H1 (cell line): ENCODE measurements at regions not wholly inside any gene's neighbourhood (a gene's known extent, or its start where the extent isn't known, plus 50 kb on each side); places are given as distances from the start of the nearest gene placed in this dataset.

ENCODE experiments used
- CTCF ChIA-PET: fragments of 300-600 bp; sonication (Branson Sonifier 250); formaldehyde crosslinking; loops from one replicate; lab custom pipeline; 2021; ENCODE audit not compliant: partially characterized antibody; lab: Charles Lee
- POLR2A ChIA-PET: fragments of 300-600 bp; sonication (Branson Sonifier 250); formaldehyde crosslinking; loops from one replicate; lab custom pipeline; 2021; ENCODE audit warnings: inconsistent platforms; ENCODE audit not compliant: partially characterized antibody; lab: Charles Lee
- DNase-seq, 2 experiments: peaks; one replicate each; pipeline versions ENCODE4 v3.0.0 to v3.0.0-alpha.2; 2010 to 2022; ENCODE audit warnings: low spot score in 2 of 2, low read depth in 1 of 2, mixed read lengths in 1 of 2
- FAIRE-seq: peaks from 2 replicates; lab custom pipeline; 2011; peaks lifted over from hg19 to GRCh38; lab: Jason Lieb, UNC
- H2AFZ ChIP-seq: 2 replicates; pipeline ENCODE4 v1.8.1; 2012; ENCODE audit warnings: low read length, inconsistent platforms
- H2AK5ac ChIP-seq: 2 replicates; pipeline ENCODE4 v1.6.1; 2013; ENCODE audit warnings: low read depth, low read length
- H2BK120ac ChIP-seq: replicated peaks from 2 replicates; pipeline ENCODE3; 2013; ENCODE audit warnings: low read depth, low read length, inconsistent platforms
- H2BK12ac ChIP-seq: 2 replicates; pipeline ENCODE4 v1.6.1; 2013; ENCODE audit warnings: low read depth, low read length
- H2BK15ac ChIP-seq: 2 replicates; pipeline ENCODE4 v1.6.1; 2013; ENCODE audit warnings: low read length
- H2BK20ac ChIP-seq: 2 replicates; pipeline ENCODE4 v1.6.1; 2013; ENCODE audit warnings: low read length
- H2BK5ac ChIP-seq: 2 replicates; pipeline ENCODE4 v1.6.1; 2013; ENCODE audit warnings: low read depth, low read length
- H3K14ac ChIP-seq: 2 replicates; pipeline ENCODE4 v1.6.1; 2013; ENCODE audit warnings: inconsistent platforms; ENCODE audit not compliant: insufficient read length
- H3K18ac ChIP-seq: 2 replicates; pipeline ENCODE4 v1.6.1; 2013; ENCODE audit warnings: low read length; ENCODE audit errors: extremely low read depth
- H3K23ac ChIP-seq: 2 replicates; pipeline ENCODE4 v1.6.1; 2013; ENCODE audit warnings: inconsistent platforms; ENCODE audit not compliant: insufficient read length
- H3K23me2 ChIP-seq: 2 replicates; pipeline ENCODE4 v1.6.1; 2013; ENCODE audit warnings: low read depth, low read length
- H3K27ac ChIP-seq: 2 replicates; pipeline ENCODE4 v1.6.1; 2011; ENCODE audit warnings: low read depth, low read length, inconsistent platforms
- H3K27me3 ChIP-seq, 4 experiments: replicated peaks in 1 of 4; 1 replicate in 1 of 4; 2 replicates in 3 of 4; pipeline versions ENCODE4 v1.6.1 to v1.8.1; 2011 to 2013; ENCODE audit warnings: low read length in 3 of 4, mild to moderate bottlenecking in 3 of 4, inconsistent platforms in 2 of 4, mixed read lengths in 2 of 4, moderate library complexity in 1 of 4; ENCODE audit not compliant: control insufficient read depth in 3 of 4, insufficient read depth in 3 of 4; ENCODE audit errors: extremely low read depth in 1 of 4
- H3K36me3 ChIP-seq, 4 experiments: 2 replicates each; pipeline versions ENCODE4 v1.6.1 to v1.8.1; 2011 to 2013; ENCODE audit warnings: mild to moderate bottlenecking in 4 of 4, low read length in 3 of 4, moderate library complexity in 2 of 4, control low read depth in 1 of 4, inconsistent platforms in 1 of 4; ENCODE audit not compliant: insufficient read depth in 4 of 4, control insufficient read depth in 2 of 4
- H3K4ac ChIP-seq: replicated peaks from 2 replicates; pipeline ENCODE3; 2013; ENCODE audit warnings: low read length, low read depth, mixed read lengths, inconsistent platforms; ENCODE audit not compliant: insufficient read length
- H3K4me1 ChIP-seq, 4 experiments: replicated peaks in 1 of 4; 1 replicate in 1 of 4; 2 replicates in 3 of 4; pipeline versions ENCODE4 v1.6.1 to v1.8.1; 2011 to 2013; ENCODE audit warnings: low read length in 3 of 4, inconsistent platforms in 2 of 4, mixed read lengths in 1 of 4; ENCODE audit not compliant: insufficient read depth in 4 of 4, control insufficient read depth in 3 of 4
- H3K4me2 ChIP-seq, 2 experiments: 2 replicates each; pipeline versions ENCODE4 v1.6.1 to v1.8.1; 2011 to 2013; ENCODE audit warnings: low read depth in 2 of 2, low read length in 2 of 2, control low read depth in 1 of 2, inconsistent platforms in 1 of 2, mild to moderate bottlenecking in 1 of 2; ENCODE audit not compliant: insufficient read depth in 1 of 2
- H3K4me3 ChIP-seq, 4 experiments: fragments of 200-600, 300-600 bp in 1 of 4; sonication (generic), shearing (Covaris generic), sonication (Bioruptor Twin) in 1 of 4; 2 replicates each; pipeline versions ENCODE4 v1.5.1 to v1.8.1; 2011 to 2016; ENCODE audit warnings: low read length in 4 of 4, low read depth in 3 of 4, control low read depth in 2 of 4, inconsistent platforms in 2 of 4, mild to moderate bottlenecking in 2 of 4, mixed read lengths in 1 of 4, moderate library complexity in 1 of 4; ENCODE audit not compliant: insufficient read depth in 2 of 4; ENCODE audit errors: extremely low read depth in 1 of 4
- H3K56ac ChIP-seq: replicated peaks from 2 replicates; pipeline ENCODE3; 2013; ENCODE audit warnings: low read depth, mild to moderate bottlenecking, mixed read lengths, low read length, inconsistent platforms; ENCODE audit not compliant: insufficient read length
- H3K79me1 ChIP-seq: 2 replicates; pipeline ENCODE4 v1.6.1; 2013; ENCODE audit warnings: low read depth, low read length, control low read depth
- H3K79me2 ChIP-seq, 2 experiments: 2 replicates each; pipeline versions ENCODE4 v1.6.1 to v1.8.1; 2012 to 2013; ENCODE audit warnings: low read length in 2 of 2, mild to moderate bottlenecking in 2 of 2, inconsistent platforms in 1 of 2; ENCODE audit not compliant: insufficient read depth in 2 of 2, control insufficient read depth in 1 of 2
- H3K9ac ChIP-seq, 4 experiments: replicated peaks in 1 of 4; 1 replicate in 1 of 4; 2 replicates in 3 of 4; pipeline versions ENCODE4 v1.6.1 to v1.8.1; 2011 to 2013; ENCODE audit warnings: low read depth in 3 of 4, low read length in 3 of 4, control low read depth in 2 of 4, mild to moderate bottlenecking in 2 of 4, moderate library complexity in 2 of 4, inconsistent platforms in 1 of 4; ENCODE audit errors: extremely low read depth in 1 of 4
- H3K9me3 ChIP-seq, 2 experiments: 2 replicates each; pipeline versions ENCODE4 v1.6.1 to v1.8.1; 2012 to 2013; ENCODE audit warnings: mild to moderate bottlenecking in 2 of 2, moderate library complexity in 2 of 2, control low read depth in 1 of 2, inconsistent platforms in 1 of 2, low read depth in 1 of 2, low read length in 1 of 2, mixed read lengths in 1 of 2; ENCODE audit not compliant: insufficient read depth in 2 of 2
- H4K20me1 ChIP-seq, 2 experiments: replicated peaks in 1 of 2; 2 replicates each; pipeline versions ENCODE3 to v1.8.1; 2011 to 2013; ENCODE audit warnings: inconsistent platforms in 2 of 2, low read length in 2 of 2, mild to moderate bottlenecking in 1 of 2; ENCODE audit not compliant: insufficient read depth in 2 of 2, control insufficient read depth in 1 of 2
- H4K5ac ChIP-seq: 2 replicates; pipeline ENCODE4 v1.6.1; 2013; ENCODE audit warnings: low read length, low read depth, mixed read lengths, inconsistent platforms; ENCODE audit not compliant: insufficient read length
- H4K8ac ChIP-seq: 2 replicates; pipeline ENCODE4 v1.8.0; 2013; ENCODE audit warnings: mild to moderate bottlenecking, moderate library complexity, low read length, inconsistent platforms; ENCODE audit not compliant: insufficient read depth; ENCODE audit errors: extremely low read depth
- H4K91ac ChIP-seq: replicated peaks from 2 replicates; pipeline ENCODE3; 2013; ENCODE audit warnings: low read length, mixed read lengths, inconsistent platforms; ENCODE audit not compliant: insufficient read length
- BACH1 ChIP-seq: IDR thresholded peaks from 2 replicates; pipeline ENCODE4 v1.6.1; 2012; ENCODE audit warnings: low read length, improper control_type of control experiment
- BRCA1 ChIP-seq: IDR thresholded peaks from 2 replicates; pipeline ENCODE4 v1.6.1; 2012; ENCODE audit warnings: low read depth, low read length, improper control_type of control experiment
- CHD1 ChIP-seq: IDR thresholded peaks from 2 replicates; pipeline ENCODE4 v1.6.1; 2012; ENCODE audit warnings: low read depth, low read length, improper control_type of control experiment
- E2F6 ChIP-seq: IDR thresholded peaks from 2 replicates; pipeline ENCODE4 v1.6.1; 2012; ENCODE audit warnings: inconsistent platforms
- EGR1 ChIP-seq: IDR thresholded peaks from 2 replicates; pipeline ENCODE4 v1.6.1; 2011; ENCODE audit warnings: low read depth, low read length, borderline replicate concordance
- EP300 ChIP-seq, 2 experiments: IDR thresholded peaks; 1 replicate in 1 of 2; 2 replicates in 1 of 2; pipeline ENCODE4 v1.6.1; 2011 to 2012; ENCODE audit warnings: low read depth in 2 of 2, low read length in 2 of 2, mild to moderate bottlenecking in 2 of 2, borderline replicate concordance in 1 of 2, inconsistent platforms in 1 of 2, moderate library complexity in 1 of 2
- MAFK ChIP-seq: IDR thresholded peaks from 2 replicates; pipeline ENCODE4 v1.6.1; 2012; ENCODE audit warnings: low read depth, mild to moderate bottlenecking, improper control_type of control experiment, low read length
- RNF2 ChIP-seq: fragments of 200-900, 300-1000 bp; sonication (generic); IDR thresholded peaks from 2 replicates; pipeline ENCODE4 v1.7.1; 2016; ENCODE audit warnings: borderline replicate concordance, low read depth, mild to moderate bottlenecking, antibody characterized with exemption, low read length; ENCODE audit not compliant: poor library complexity, severe bottlenecking; ENCODE audit errors: missing control alignments
- SAP30 ChIP-seq: fragments of 300-600 bp; sonication (generic); IDR thresholded peaks from 2 replicates; pipeline ENCODE4 v1.7.1; 2012; ENCODE audit warnings: low read length, moderate library complexity, mild to moderate bottlenecking, inconsistent platforms; ENCODE audit not compliant: insufficient read depth, insufficient replicate concordance
- SIRT6 ChIP-seq: IDR thresholded peaks from one replicate; pipeline ENCODE4 v1.7.1; 2012; ENCODE audit warnings: low read length, inconsistent platforms
- SP2 ChIP-seq: IDR thresholded peaks from 2 replicates; pipeline ENCODE4 v1.6.1; 2012; ENCODE audit warnings: mild to moderate bottlenecking, low read length, inconsistent platforms
- SP4 ChIP-seq: IDR thresholded peaks from 2 replicates; pipeline ENCODE4 v1.6.1; 2012; ENCODE audit warnings: low read length, inconsistent platforms
- TAF1 ChIP-seq: IDR thresholded peaks from 2 replicates; pipeline ENCODE4 v1.6.1; 2011; ENCODE audit warnings: mild to moderate bottlenecking, low read depth, low read length
- TAF7 ChIP-seq: optimal IDR thresholded peaks from 2 replicates; pipeline ENCODE3; 2011; ENCODE audit warnings: low read depth, mild to moderate bottlenecking, inconsistent platforms, low read length, moderate library complexity, borderline replicate concordance
- YY1 ChIP-seq: IDR thresholded peaks from 2 replicates; pipeline ENCODE4 v1.6.1; 2011; ENCODE audit warnings: low read depth, mild to moderate bottlenecking, low read length
- WGBS, 2 experiments: shearing (Covaris generic) in 1 of 2; methylation state at CpG; one replicate each; pipeline versions ENCODE4 v1.1.6 to v1.1.7; 2013 to 2015; ENCODE audit warnings: low lambda C conversion rate in 2 of 2, mixed read lengths in 2 of 2, inconsistent platforms in 1 of 2, low coverage in 1 of 2, missing lambda C conversion rate in 1 of 2; ENCODE audit not compliant: insufficient replicate concordance in 2 of 2, insufficient coverage in 1 of 2, insufficient read length in 1 of 2; ENCODE audit errors: extremely low coverage in 1 of 2, missing lambda C conversion rate in 1 of 2; 5-methylcytosine and 5-hydroxymethylcytosine counted together

- Histone ChIP-seq H2AK5ac (no peak overlapping the region), H3K4me3 (no peak overlapping the region), H2BK120ac (no peak overlapping the region), H4K20me1 (no peaks in the 10 kb centered on the region), H4K91ac (no peak overlapping the region), H2BK20ac (no peak overlapping the region), H3K18ac (no peak overlapping the region), H3K27ac (no peak overlapping the region), H3K79me2 (no peaks in the 10 kb centered on the region), H2AFZ (no peak overlapping the region), H4K5ac (no peak overlapping the region), H2BK5ac (no peak overlapping the region), H3K4me2 (no peak overlapping the region), H2BK12ac (no peak overlapping the region), H3K4ac (no peak overlapping the region), H3K23me2 (no peaks in the 10 kb centered on the region), H3K56ac (no peak overlapping the region), H3K79me1 (no peaks in the 10 kb centered on the region), H3K14ac (no peak overlapping the region), H3K27me3 (no peaks in the 10 kb centered on the region), H4K8ac (no peak overlapping the region), H3K9me3 (no peaks in the 10 kb centered on the region), H3K36me3 (no peaks in the 10 kb centered on the region), H2BK15ac (no peak overlapping the region), H3K4me1 (peaks cover 0 to 5% (median 0%) of the 10 kb centered on the region in 4 experiments; a peak in 3 of 7 replicates), H3K9ac (no peak overlapping the region), H3K23ac (no peak overlapping the region)
- CTCF ChIA-PET, result no interaction called here
- DNase-seq (no peak), FAIRE-seq (no peak)
- 100% methylated on average over 3 of the region's 3 CpGs; no CpG with 5 or more reads in 1 of the 2 experiments for WGBS, 2 experiments
- POLR2A ChIA-PET, result no interaction called here
- TF ChIP-seq YY1 (no peak), EGR1 (no peak), RNF2 (no peak), EP300 (IDR thresholded peaks at IDR 0.05; ENCODE audit: borderline replicate concordance in 1 of 2, low read depth in 2 of 2, low read length in 2 of 2) (no peak), SIRT6 (no peak), BACH1 (no peak), TAF7 (no peak), E2F6 (no peak), SP4 (no peak), TAF1 (no peak), BRCA1 (no peak), MAFK (no peak), SAP30 (no peak), SP2 (no peak), CHD1 (no peak)
Observed at GRCh38 chr14:101284711-101285110, 276.6 kb upstream of the DIO3 start.
